ENCODE measurements at regions not wholly inside any gene's neighbourhood (a gene's known extent, or its start where the extent isn't known, plus 50 kb on each side); places are given as distances from the start of the nearest gene placed in this dataset.
"Not testable (repeated sequence)": the region's sequence is repeated elsewhere in the genome, so short reads cannot be mapped to it uniquely, and the experiment has no call there.

DNA sequence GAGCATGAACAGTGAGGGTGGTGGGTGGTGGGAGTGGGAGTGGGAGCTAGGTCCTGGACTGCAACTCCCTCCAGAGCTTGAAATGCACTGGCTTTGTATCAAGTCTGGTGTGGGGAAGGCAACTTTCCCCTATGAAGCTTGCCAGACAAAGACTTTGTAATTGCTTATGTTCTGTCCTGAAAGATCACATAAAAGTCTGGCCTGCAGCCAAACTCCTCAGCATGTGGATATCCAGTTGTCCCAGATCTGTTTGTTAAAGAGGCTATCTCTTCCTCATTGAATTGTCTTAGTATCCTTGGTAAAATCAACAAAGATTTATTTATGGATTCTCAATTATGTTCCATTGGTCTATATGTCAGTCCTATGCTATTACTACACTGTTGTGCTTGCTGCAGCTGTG lies 607.9 kb downstream of the GLUD2 start:
- Histone ChIP-seq H3K27ac (no peak overlapping the region), H3K4me1 (no peaks in the 10 kb centered on the region), H3K4me3 (no peak overlapping the region), H3K9me3 (peaks cover 0 to 4% (median 0%) of the 10 kb centered on the region in 4 donors), H3K36me3 (no peaks in the 10 kb centered on the region), H3K27me3 (no peaks in the 10 kb centered on the region)
- intact Hi-C loops (cut with DNase I; ENCODE audit: low total_unique reads): no loop called here
- peak in 1 of 2 donors; percentile 19 for DNase-seq
- TF ChIP-seq, protein P1, sequence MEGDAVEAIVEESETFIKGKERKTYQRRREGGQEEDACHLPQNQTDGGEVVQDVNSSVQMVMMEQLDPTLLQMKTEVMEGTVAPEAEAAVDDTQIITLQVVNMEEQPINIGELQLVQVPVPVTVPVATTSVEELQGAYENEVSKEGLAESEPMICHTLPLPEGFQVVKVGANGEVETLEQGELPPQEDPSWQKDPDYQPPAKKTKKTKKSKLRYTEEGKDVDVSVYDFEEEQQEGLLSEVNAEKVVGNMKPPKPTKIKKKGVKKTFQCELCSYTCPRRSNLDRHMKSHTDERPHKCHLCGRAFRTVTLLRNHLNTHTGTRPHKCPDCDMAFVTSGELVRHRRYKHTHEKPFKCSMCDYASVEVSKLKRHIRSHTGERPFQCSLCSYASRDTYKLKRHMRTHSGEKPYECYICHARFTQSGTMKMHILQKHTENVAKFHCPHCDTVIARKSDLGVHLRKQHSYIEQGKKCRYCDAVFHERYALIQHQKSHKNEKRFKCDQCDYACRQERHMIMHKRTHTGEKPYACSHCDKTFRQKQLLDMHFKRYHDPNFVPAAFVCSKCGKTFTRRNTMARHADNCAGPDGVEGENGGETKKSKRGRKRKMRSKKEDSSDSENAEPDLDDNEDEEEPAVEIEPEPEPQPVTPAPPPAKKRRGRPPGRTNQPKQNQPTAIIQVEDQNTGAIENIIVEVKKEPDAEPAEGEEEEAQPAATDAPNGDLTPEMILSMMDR (IDR thresholded peaks at IDR 0.05): no peak
- no peak for TF ChIP-seq POLR2A (IDR thresholded peaks at IDR 0.05)
- no peak for TF ChIP-seq POLR2AphosphoS5 (IDR thresholded peaks at IDR 0.05)
- no peak for TF ChIP-seq EP300 (IDR thresholded peaks at IDR 0.05)

DNA sequence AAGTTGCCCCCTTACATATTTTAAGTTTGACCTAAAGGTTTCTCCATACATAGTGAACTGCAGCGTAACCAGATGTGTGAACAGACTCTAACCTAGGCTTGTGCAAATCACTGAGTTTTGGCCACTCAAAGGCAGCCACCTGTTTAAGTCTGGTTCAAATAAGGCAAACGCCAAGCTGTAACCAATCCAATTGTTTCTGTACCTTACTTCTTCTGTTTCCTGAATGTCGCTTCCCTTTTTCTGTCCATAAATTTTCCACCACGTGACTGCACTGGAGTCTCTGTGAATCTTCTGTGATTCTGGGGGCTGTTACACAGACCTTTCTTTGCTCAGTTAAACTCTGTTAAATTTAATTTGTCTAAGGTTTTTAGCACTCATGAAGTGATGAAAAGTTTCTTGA lies 618.8 kb downstream of the GLUD2 start:
- H3K36me3 ChIP-seq: no peaks in the 10 kb centered on the region
- 67 to 83% (median 78%) methylated on average over 4 of the region's 4 CpGs for WGBS, 5 donors
- H3K4me3 ChIP-seq: no peak overlapping the region
- H3K4me1 ChIP-seq: no peaks in the 10 kb centered on the region
- DNase-seq: no peak
- intact Hi-C loops (cut with DNase I; ENCODE audit: low total_unique reads): no loop called here
- TF ChIP-seq POLR2A (IDR thresholded peaks at IDR 0.05) (no peak), POLR2AphosphoS5 (IDR thresholded peaks at IDR 0.05) (no peak), EP300 (IDR thresholded peaks at IDR 0.05) (no peak)
- TF ChIP-seq, protein P1 (IDR thresholded peaks at IDR 0.05): no peak
- no peaks in the 10 kb centered on the region for H3K27me3 ChIP-seq
- H3K9me3 ChIP-seq: no peaks in the 10 kb centered on the region
- H3K27ac ChIP-seq: no peak overlapping the region

DNA sequence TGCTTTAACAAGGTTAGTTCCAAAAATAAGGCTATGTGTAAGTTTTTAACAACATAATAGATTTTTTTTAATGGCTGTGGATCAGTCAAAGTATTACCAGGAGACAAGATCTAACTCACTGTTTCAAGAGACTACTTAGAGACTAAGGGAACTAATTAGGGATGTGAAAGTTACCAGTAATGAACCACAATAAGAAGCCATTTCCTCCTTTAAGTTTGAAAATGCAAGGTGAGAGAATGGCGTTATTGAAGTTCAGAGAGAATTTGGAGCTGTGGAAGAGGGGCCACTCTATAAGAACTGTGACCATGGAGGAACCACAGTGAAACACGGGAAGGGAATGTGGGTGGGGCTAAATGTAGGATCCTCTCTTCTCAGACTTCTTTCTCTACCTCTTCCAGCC lies 624.2 kb downstream of the GLUD2 start:
- Histone ChIP-seq H3K27ac (no peak overlapping the region), H3K4me3 (no peak overlapping the region), H3K36me3 (no peaks in the 10 kb centered on the region), H3K4me1 (no peaks in the 10 kb centered on the region), H3K27me3 (no peaks in the 10 kb centered on the region), H3K9me3 (peaks cover 0 to 25% (median 6%) of the 10 kb centered on the region in 4 donors)
- no peak for DNase-seq
- intact Hi-C loops (cut with DNase I; ENCODE audit: low total_unique reads): no loop called here
- WGBS, 5 donors: 45 to 79% (median 55%) methylated on average over 2 of the region's 2 CpGs
- TF ChIP-seq, protein P1 (IDR thresholded peaks at IDR 0.05): no peak
- no peak for TF ChIP-seq POLR2AphosphoS5 (IDR thresholded peaks at IDR 0.05)
- no peak for TF ChIP-seq POLR2A (IDR thresholded peaks at IDR 0.05)
- TF ChIP-seq EP300 (IDR thresholded peaks at IDR 0.05): no peak

DNA sequence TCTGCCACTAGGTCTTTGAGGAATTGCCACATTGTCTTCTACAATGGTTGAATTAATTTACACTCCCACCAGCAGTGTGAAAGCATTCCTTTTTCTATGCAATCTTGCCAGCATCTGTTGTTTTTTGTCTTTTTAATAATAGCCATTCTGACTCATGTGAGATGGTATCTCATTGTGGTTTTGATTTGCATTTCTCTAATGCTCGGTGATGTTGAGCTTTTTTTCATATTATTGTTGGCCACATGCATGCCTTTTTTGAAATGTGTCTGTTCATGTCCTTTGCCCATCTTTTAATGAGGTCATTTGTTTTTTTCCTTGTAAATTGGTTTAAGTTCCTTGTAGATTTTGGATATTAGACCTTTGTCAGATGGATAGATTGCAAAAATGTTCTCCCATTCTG lies 661.8 kb downstream of the GLUD2 start:
- H3K27me3 ChIP-seq; intact Hi-C loops (cut with DNase I; ENCODE audit: low total_unique reads); DNase-seq; H3K27ac ChIP-seq; H3K36me3 ChIP-seq; H3K4me3 ChIP-seq; H3K4me1 ChIP-seq: not testable (repeated sequence)
- WGBS, 5 donors: 63 to 80% (median 77%) methylated on average over 1 of the region's 1 CpG
- H3K9me3 ChIP-seq: peaks cover 0 to 15% (median 7%) of the 10 kb centered on the region in 4 donors

DNA sequence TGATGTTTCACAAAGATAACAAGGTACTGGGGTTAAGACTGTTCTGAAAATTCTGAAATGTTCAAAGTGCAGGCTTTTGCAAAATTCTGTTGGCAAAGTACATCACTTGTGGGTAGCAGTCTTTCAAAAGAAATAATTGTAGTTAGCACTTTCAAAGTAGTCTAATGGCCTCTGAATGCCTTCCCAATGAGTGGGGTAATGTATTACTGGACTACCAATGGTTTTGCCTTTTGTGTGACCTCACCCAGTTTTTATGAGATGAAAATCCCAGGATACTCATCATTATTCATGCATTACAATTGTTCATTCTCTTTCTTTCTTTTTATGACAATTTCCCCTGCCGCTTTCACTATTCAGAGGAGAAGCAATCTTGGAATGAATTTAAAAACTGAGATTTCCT lies 686.1 kb downstream of the GLUD2 start:
- Histone ChIP-seq H3K4me3 (no peak overlapping the region), H3K27me3 (no peaks in the 10 kb centered on the region), H3K4me1 (no peaks in the 10 kb centered on the region), H3K27ac (no peak overlapping the region), H3K9me3 (no peaks in the 10 kb centered on the region), H3K36me3 (no peaks in the 10 kb centered on the region)
- TF ChIP-seq, protein P1 (IDR thresholded peaks at IDR 0.05): no peak
- TF ChIP-seq EP300 (IDR thresholded peaks at IDR 0.05): no peak
- TF ChIP-seq POLR2A (IDR thresholded peaks at IDR 0.05): no peak
- no peak for TF ChIP-seq POLR2AphosphoS5 (IDR thresholded peaks at IDR 0.05)
- intact Hi-C loops (cut with DNase I; ENCODE audit: low total_unique reads): no loop called here
- DNase-seq: no peak
- WGBS, 5 donors: 85 to 97% (median 93%) methylated on average over 1 of the region's 1 CpG
